Brain microvascular endothelial cell (primary cell): ENCODE measurements at regions not wholly inside any gene's neighbourhood (a gene's known extent, or its start where the extent isn't known, plus 50 kb on each side); places are given as distances from the start of the nearest gene placed in this dataset.

Experiments
- DNase-seq: peaks from one replicate; pipeline ENCODE4 v3.0.0-alpha.2; 2020
- H3K27ac ChIP-seq: fragments of 250-450 bp; sonication (Bioruptor Pico); 2 replicates; pipeline ENCODE4 v1.5.1; 2020; ENCODE audit warnings: mild to moderate bottlenecking, moderate library complexity
- H3K27me3 ChIP-seq: fragments of 250-450 bp; sonication (Bioruptor Pico); replicated peaks from 2 replicates; pipeline ENCODE4 v1.5.1; 2020; ENCODE audit warnings: mild to moderate bottlenecking
- H3K36me3 ChIP-seq: fragments of 250-450 bp; sonication (Bioruptor Pico); replicated peaks from 2 replicates; pipeline ENCODE4 v1.5.1; 2020; ENCODE audit warnings: mild to moderate bottlenecking
- H3K4me3 ChIP-seq: 2 replicates; pipeline ENCODE4 v1.5.1; 2011; ENCODE audit warnings: low read depth, mild to moderate bottlenecking, control low read depth, low read length, moderate library complexity
- in situ Hi-C: cut with HindIII; loops from 2 replicates; pipeline ENCODE4 v1.10.0; 2017; ENCODE audit warnings: low sequenced_read_pairs, low pct_ligation_motif_present
- TF ChIP-seq, protein P1 (sequence below): IDR thresholded peaks from 2 replicates; pipeline ENCODE4 v1.5.1; 2011; ENCODE audit warnings: low read depth, mild to moderate bottlenecking, moderate library complexity, low read length, control low read depth, inconsistent platforms; ENCODE audit errors: missing control alignments

DNA sequence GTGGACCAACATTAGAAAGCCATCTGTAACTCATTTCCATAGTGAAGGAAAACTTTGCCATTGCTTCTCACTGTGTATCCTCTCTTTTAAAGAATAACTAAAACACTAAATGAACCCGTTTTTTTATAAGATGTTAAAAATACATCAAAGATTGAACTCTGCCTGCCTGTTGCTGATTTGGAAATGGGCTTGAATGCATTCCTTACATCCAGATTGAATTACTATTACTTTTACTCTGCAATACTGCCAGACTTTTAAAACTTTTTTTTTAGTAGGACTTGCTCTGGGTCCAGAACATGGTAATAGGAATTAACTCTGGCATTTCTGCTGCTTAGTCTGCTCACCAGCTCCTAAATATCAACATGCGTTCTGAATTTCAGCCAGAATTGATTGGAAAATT, 176.8 kb upstream of the PAPPA start:
- DNase-seq, result no peak
- in situ Hi-C loops, result loop anchor here (25.0 kb wide), 1 partner anchor 89 kb away; no protein-coding TSS in a partner anchor
- no peaks in the 10 kb centered on the region for H3K36me3 ChIP-seq
- TF ChIP-seq, protein P1, sequence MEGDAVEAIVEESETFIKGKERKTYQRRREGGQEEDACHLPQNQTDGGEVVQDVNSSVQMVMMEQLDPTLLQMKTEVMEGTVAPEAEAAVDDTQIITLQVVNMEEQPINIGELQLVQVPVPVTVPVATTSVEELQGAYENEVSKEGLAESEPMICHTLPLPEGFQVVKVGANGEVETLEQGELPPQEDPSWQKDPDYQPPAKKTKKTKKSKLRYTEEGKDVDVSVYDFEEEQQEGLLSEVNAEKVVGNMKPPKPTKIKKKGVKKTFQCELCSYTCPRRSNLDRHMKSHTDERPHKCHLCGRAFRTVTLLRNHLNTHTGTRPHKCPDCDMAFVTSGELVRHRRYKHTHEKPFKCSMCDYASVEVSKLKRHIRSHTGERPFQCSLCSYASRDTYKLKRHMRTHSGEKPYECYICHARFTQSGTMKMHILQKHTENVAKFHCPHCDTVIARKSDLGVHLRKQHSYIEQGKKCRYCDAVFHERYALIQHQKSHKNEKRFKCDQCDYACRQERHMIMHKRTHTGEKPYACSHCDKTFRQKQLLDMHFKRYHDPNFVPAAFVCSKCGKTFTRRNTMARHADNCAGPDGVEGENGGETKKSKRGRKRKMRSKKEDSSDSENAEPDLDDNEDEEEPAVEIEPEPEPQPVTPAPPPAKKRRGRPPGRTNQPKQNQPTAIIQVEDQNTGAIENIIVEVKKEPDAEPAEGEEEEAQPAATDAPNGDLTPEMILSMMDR, result no peak
- H3K4me3 ChIP-seq, result no peak overlapping the region
- no peaks in the 10 kb centered on the region for H3K27me3 ChIP-seq
- no peak overlapping the region for H3K27ac ChIP-seq

DNA sequence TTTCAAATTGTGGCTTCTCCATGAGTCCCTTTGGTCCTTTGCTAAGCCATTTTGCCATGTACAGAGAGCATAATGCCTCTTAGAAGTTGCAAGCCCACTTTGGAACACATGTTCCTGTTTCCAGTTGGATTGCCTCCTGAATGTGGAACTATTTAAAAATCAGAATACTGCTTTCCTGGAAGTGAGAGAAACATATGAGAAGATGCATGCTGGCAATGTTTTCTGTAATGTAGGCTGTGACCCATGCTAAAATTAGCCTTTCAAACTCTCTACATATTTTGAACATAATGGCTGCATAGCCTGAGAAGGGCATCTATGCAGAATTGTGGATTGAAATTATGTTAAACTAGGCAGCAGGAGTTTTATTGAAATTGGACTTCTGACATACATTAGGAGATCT, 175.5 kb upstream of the PAPPA start:
- H3K4me3 ChIP-seq, result no peak overlapping the region
- in situ Hi-C loops, result loop anchor here (25.0 kb wide), 1 partner anchor 91 kb away; no protein-coding TSS in a partner anchor
- no peak overlapping the region for H3K27ac ChIP-seq
- no peaks in the 10 kb centered on the region for H3K27me3 ChIP-seq
- DNase-seq, result no peak
- TF ChIP-seq, protein P1, result no peak
- no peaks in the 10 kb centered on the region for H3K36me3 ChIP-seq

DNA sequence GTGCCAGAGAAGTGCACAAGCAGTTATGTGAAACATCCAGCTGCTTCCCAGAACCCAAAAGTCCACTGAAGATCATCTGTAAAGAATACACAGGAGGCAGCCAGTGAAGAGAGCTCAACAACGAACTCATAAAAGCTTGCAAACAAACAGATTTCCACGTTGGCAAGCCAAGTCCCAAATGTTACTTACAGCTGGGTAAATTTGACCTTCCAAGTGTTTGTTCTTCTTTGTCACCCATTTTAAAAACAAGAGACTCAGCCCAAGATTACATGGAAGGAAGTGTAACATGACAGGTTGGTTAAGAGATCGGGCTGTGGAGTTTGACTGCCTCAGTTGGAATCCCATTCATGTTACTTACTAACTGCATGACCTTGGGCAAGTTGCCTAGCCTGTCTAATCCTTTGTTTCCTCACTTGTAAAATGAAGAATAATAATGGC, 174.9 kb upstream of the PAPPA start:
- Histone ChIP-seq H3K27me3 (no peaks in the 10 kb centered on the region), H3K4me3 (no peak overlapping the region), H3K27ac (no peak overlapping the region), H3K36me3 (no peaks in the 10 kb centered on the region)
- in situ Hi-C loops, result loop anchor here (25.0 kb wide), 1 partner anchor 91 kb away; no protein-coding TSS in a partner anchor
- DNase-seq, result no peak
- TF ChIP-seq, protein P1, result no peak

DNA sequence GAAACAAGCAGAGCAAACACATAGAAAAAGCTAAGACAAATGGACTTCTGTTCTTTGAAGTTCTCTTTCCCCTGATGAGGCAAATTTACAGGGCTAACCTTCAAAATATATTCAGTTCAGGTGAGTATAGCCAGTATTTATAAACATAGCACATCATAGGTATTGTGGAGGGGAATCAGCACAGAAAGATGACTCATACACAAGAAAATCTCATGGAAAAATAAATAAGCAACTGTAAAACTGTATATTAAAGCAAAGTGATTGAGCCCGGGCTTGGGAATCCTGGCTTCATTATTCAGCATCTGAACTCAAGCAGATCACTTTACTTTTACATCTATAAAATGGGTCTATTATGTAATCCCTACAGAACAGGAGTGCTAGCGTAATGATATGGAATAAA, 173.5 kb upstream of the PAPPA start:
- no peaks in the 10 kb centered on the region for H3K27me3 ChIP-seq
- H3K36me3 ChIP-seq, result no peaks in the 10 kb centered on the region
- H3K4me3 ChIP-seq, result no peak overlapping the region
- DNase-seq, result no peak
- TF ChIP-seq, protein P1, result no peak
- no peak overlapping the region for H3K27ac ChIP-seq
- in situ Hi-C loops, result loop anchor here (25.0 kb wide), 1 partner anchor 93 kb away; no protein-coding TSS in a partner anchor

DNA sequence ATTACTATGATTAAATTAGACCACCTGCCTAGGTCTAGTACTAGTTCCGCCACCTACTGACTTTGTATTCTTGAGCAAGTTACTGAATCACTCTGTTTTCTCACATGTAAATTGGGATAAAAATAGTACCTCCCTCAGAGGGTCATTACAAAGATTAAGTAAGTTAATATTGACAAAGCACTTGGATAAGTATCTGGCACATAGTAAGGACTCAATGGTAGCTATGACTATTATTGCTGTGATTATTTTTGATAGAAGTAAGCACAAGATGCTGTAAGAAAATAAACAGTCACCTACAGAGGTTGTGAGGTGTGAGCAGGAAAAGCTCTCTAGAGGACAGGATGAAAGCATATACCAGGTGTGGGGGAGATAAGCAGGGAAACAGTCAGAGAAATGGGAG, 173.1 kb upstream of the PAPPA start:
- in situ Hi-C loops, result loop anchor here (25.0 kb wide), 1 partner anchor 93 kb away; no protein-coding TSS in a partner anchor
- no peak overlapping the region for H3K4me3 ChIP-seq
- TF ChIP-seq, protein P1, result no peak

DNA sequence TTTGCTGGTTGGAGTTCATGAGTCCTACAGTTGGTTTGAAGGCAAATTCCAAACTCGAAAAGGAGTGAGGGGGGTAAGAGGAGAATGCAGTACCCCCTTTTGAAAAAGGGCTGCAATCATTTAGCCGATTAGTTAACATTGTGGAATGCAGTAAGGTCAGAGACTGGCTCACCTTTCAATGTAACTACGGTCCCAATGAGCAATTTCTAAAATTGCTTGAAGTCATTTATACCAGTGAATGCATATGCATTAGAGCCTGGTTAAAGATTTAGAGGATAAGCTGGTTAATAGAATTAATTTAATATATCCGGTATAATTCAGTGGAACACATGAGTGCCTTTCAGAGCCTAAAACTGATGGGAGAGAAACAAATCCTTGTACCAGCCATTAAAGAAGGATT, 172.6 kb upstream of the PAPPA start:
- in situ Hi-C loops, result loop anchor here (25.0 kb wide), 1 partner anchor 94 kb away; no protein-coding TSS in a partner anchor

More for the DNA sequence above, 173.1 kb upstream of the PAPPA start:
- no peak for DNase-seq
- Histone ChIP-seq H3K27me3 (no peaks in the 10 kb centered on the region), H3K27ac (no peak overlapping the region), H3K36me3 (no peaks in the 10 kb centered on the region)

More for the DNA sequence above, 172.6 kb upstream of the PAPPA start:
- H3K4me3 ChIP-seq, result no peak overlapping the region
- TF ChIP-seq, protein P1, result no peak
- no peak for DNase-seq
- H3K27me3 ChIP-seq, result no peaks in the 10 kb centered on the region
- H3K27ac ChIP-seq, result no peak overlapping the region
- no peaks in the 10 kb centered on the region for H3K36me3 ChIP-seq
